Fibroblast of gingiva (primary cell): ENCODE measurements at regions not wholly inside any gene's neighbourhood (a gene's known extent, or its start where the extent isn't known, plus 50 kb on each side); places are given as distances from the start of the nearest gene placed in this dataset.
"Not testable (repeated sequence)": the region's sequence is repeated elsewhere in the genome, so short reads cannot be mapped to it uniquely, and the experiment has no call there.

Experiments used
- DNase-seq: peaks from one replicate; pipeline ENCODE4 v3.0.0-alpha.2; 2011; ENCODE audit warnings: low read depth

- peak; percentile 74 for DNase-seq
These were observed 841.0 kb downstream of the RNF144A start for GRCh38 chr2:7758073-7758759.

- DNase-seq: no peak
These were observed 842.7 kb downstream of the RNF144A start for GRCh38 chr2:7759898-7760297.

- DNase-seq: not testable (repeated sequence)
These were observed 846.2 kb downstream of the RNF144A start for GRCh38 chr2:7763418-7763817.

DNA sequence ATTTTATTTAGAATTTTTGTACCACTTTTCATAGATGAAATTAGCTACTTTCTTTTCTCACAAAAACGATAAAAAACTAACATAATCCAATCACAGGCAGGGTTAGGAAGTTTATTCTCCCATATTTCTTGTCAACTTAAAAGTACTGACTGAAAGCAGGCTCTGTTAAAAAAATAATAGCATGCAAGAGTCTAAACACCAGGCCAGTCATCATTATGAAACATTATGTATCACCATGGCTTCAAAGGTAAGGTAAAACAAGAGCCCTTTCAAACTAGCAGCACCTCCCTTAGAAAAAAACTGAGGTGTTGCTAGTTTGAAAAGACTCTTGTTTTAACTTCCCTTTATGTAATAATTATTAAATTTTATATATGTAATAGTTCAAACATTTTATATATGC lies 848.0 kb downstream of the RNF144A start:
- no peak for DNase-seq

DNA sequence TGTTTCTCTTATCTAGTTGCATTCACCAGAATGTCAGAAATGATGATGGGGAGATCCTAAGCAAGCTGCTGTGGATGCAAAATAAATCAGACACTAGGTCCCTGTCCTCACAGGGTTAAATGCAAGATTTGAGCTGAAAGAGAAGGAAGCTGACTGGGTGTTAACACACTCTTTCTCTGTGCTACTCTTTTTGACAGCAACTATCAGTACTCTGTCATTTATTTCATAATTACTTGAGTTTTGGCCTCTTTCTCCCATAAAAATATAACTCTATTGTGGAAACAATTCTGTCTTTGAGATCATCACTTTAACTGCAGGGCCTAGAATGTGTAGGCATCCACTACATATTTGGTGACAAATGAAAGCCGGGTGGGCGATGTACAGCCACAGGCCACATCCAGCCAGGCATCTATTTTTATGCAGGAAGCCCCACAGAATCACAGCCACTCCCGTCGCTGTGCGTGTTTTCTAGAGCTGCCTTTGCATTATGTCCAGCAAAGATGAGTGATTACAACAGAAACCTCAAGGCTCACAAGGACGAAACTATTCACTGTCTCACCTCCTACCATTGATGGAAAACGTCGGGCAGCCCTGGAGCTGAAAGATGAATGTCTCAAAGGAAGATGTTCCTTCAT lies 849.0 kb downstream of the RNF144A start:
- no peak for DNase-seq

DNA sequence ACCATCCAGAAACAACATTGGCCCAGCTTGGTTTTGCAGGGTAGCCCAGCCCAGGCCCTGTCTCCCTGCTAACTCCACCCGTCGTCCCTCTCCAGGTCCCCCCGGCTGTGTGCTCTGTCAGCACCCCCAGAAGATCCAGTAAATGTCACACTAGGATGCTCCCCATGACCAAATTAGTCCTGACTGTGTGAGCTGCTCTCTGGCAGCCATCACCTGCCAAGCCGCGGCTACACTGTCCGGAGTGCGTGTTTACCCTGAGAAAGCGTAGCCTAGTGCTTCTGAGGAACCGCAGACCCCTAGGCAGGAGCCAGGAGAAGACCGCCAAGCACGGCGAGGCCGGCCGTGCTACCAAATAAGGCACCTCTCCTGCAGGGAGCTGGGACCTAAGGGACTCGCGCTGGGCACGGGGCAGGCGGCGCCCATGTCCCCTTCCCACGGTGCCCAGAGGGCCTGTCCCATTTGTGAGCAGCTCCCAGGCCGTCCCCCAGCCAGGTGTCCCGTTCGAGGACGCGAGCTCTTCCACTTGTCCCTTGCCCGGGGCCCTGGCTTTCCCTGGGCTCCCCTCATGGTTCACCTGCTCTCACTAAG lies 849.9 kb downstream of the RNF144A start:
- no peak for DNase-seq

DNA sequence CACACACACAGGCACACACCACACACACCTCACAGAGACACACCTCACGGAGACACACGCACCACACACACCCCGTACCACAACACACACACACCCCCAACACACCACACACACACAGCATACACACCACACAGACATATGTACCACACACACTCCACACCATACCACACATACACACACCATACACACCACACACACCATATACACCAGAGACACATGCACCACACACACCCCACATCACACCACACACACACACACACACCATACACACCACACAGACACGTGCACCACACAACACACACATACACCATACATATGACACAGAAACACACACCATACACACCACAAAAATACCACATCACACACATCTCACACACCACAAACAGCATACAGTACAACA lies 850.7 kb downstream of the RNF144A start:
- DNase-seq: no peak

GRCh38 chr2:7771781-7772180 lies 854.6 kb downstream of the RNF144A start:
- DNase-seq: no peak

- DNase-seq: no peak
These were observed 856.4 kb downstream of the RNF144A start for GRCh38 chr2:7773362-7774360.

GRCh38 chr2:7774481-7774880 lies 857.3 kb downstream of the RNF144A start:
- DNase-seq: no peak

DNA sequence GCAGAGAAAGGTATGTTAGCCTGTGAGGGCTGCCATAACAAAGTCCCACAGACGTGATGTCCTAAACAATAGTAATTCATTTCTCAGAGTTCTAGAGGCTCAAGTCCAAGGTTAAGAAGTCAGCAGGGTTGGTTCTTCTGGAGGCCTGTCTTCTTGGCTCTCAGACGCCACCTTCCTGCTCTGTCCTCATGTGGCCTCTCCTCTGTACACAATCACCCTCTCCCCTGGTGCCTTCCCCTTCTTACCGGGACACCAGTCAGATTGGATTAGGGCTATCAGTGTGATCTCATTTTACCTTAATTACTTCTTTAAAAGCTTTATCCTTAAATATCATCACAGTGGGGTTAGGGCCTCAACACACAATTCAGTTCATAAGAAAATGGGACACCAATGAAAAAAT lies 860.5 kb downstream of the RNF144A start:
- DNase-seq: no peak

- no peak for DNase-seq
These were observed 863.1 kb downstream of the RNF144A start for GRCh38 chr2:7780321-7780720.

GRCh38 chr2:7785700-7786099 lies 868.5 kb downstream of the RNF144A start:
- DNase-seq: peak; percentile 64

- peak; percentile 77 for DNase-seq
These were observed 871.5 kb downstream of the RNF144A start for GRCh38 chr2:7788736-7789135.

DNA sequence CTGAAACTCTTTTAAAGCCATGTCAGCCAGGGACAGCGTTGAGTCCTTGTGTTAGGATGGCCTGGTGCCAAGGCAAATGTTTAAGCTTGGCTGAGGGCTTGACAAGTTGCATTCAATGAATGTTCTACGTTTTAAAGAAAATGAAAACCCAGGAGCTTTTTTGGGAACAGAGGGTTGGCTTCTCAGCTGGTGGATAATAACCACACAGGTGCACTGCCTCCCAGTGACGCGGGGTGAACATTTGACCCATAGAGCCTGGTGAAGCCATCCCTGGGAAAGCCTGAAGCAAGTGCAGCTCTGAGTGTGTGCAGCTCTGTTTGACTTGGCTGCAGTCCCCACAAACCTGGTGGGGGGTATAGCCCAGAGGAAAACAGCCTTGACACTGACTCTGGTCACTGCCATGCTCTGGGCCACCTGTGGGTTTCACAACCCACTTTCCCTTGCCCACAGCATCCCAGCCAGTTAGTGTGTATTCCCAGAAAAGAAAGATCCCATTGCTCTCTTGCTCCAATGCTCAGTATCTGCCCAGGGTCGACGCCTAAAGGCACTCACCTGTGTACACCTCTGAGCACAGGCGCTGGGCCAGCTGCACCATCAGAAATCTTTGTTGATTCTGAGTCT lies 874.9 kb downstream of the RNF144A start:
- no peak for DNase-seq

- DNase-seq: peak; percentile 18
These were observed 878.8 kb downstream of the RNF144A start for GRCh38 chr2:7795778-7796563.

DNA sequence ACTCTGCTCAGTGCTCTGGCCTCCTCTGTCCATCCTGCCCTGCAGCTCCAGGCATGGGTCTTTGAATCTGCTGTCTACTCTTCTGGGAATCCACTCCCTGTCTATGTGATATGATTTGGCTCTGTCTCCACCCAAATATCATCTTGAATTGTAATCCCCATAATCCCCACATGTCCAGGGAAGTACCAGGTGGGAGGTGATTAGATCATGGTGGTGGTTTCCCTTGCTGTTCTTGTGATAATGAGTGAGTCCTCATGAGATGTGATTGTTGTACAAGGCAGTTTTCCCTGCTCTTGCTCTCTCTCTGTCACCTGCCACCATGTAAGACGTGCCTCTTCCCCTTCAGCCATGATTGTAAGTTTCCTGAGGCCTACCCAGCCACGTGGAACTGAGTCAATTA lies 881.8 kb upstream of the ID2 start:
- no peak for DNase-seq

DNA sequence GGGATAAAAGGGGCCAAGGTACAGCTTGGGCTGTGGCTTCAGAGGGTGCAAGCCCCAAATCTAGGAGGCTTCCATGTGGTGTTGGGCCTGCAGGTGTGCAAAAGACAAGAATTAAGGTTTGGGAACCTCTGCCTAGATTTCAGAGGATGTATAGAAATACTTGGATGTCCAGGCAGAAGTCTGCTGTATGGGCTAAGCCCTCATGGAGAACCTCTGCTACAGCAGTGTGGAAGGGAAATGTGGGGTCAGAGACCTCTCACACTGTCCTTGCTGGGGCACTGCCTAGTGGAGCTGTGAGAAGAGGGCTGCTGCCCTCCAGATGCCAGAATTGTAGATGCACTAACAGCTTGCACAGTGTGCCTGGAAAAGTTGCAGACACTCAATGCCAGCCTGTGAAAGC lies 880.6 kb upstream of the ID2 start:
- no peak for DNase-seq

- peak; percentile 27 for DNase-seq
These were observed 878.3 kb upstream of the ID2 start for GRCh38 chr2:7803515-7803914.

DNA sequence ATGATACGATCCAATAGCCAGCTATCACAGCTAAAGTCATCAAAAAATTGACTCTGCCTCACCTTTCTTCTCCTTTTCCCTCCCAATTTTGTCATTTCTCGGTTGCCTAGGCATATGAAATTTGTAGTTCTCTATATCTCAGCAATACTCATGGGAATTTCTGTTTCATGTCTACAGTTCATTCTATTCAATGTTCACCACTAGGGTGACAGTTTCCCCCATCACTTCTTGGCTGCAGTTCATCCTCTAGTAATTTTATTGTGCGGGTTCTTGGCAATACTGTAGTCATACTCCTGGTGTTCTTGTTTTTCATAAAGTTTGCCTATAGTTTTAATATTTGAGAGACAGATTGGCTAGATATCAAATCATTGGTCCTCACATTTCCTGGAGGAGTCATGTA lies 872.2 kb upstream of the ID2 start:
- DNase-seq: no peak

- DNase-seq: no peak
These were observed 870.8 kb upstream of the ID2 start for GRCh38 chr2:7811073-7811472.
